ENCODE measurements at regions not wholly inside any gene's neighbourhood (a gene's known extent, or its start where the extent isn't known, plus 50 kb on each side); places are given as distances from the start of the nearest gene placed in this dataset.
A peak's percentile ranks its signal among the peaks of the same experiment; 100 is the strongest.
"Not testable (repeated sequence)": the region's sequence is repeated elsewhere in the genome, so short reads cannot be mapped to it uniquely, and the experiment has no call there.

DNA sequence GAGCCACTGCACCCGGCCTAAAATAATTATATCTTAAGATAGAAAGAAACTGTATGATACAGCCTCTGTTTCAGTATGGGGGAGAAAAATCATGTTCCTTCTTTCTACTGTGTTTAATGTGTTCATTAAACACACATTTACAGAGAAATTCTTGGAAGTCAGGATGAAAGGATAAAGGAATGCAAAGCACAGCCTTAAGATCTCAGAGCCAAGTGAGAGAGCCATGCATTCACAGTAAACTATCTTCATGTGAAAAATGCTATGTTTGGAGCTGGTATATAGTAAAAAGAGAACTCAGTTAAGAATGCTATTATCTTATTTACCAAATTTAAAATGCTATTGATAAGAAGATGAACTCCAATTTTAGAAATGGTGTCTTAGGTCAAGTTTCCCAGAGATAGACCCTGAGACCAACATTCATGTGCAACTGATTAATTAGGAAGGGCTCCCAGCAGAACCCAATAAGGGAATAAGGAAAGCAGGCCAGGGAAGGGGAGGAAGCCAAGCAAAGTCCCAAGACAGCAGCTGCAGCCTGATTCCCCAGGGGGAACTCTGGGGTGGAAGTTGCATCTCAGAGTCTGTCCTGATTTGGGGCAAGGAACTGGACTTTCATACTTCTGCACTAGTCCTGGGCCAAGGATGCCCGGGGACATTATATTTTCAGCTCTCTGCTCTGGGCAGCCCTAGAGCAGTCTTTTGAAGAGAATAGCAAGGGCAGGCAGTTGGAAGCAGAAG lies 130.0 kb upstream of the ZNF648 start:
- FAIRE-seq: no peak

DNA sequence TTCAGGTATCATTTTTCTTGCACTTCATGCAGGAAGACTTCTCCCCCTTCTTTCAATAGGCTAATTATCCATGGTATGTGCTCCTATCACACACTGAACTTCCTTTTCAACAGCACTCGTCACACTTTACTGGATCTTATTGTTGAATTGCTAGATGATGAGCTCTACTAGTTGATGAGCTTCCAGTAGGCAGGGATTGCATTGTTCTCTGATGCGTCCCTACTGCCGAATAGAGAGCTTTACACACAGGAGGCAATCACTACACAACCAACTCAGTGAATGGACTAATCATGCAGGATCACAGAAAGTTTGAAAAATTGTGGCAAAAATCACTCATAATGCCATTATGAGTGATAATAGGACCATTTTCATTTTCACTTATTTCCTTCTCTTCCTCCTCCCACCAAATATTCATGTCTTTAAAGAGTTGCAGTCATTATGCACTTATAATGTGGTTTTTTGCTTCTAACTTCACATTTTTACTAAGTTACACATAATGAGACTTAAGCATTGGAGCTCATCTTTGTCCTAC lies 128.1 kb upstream of the ZNF648 start:
- FAIRE-seq: no peak

DNA sequence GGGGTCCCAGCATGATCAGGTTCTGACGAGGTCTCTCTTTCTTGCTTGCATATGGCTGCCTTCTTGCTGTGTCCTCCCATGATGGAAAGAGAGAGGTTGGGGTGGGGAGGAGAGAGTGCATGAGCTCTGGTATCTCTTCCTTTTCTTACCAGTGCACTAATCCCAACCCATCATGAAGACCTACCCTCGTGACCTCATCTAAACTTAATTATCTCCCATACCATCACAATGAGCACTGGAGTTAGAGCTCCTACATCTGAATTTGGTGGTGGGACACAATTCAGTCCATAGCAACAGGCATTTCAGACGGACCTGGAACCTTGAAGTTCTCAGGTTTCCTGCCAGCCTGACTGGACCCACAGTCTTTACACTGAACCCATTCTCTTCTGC lies 125.2 kb upstream of the ZNF648 start:
- FAIRE-seq: no peak

DNA sequence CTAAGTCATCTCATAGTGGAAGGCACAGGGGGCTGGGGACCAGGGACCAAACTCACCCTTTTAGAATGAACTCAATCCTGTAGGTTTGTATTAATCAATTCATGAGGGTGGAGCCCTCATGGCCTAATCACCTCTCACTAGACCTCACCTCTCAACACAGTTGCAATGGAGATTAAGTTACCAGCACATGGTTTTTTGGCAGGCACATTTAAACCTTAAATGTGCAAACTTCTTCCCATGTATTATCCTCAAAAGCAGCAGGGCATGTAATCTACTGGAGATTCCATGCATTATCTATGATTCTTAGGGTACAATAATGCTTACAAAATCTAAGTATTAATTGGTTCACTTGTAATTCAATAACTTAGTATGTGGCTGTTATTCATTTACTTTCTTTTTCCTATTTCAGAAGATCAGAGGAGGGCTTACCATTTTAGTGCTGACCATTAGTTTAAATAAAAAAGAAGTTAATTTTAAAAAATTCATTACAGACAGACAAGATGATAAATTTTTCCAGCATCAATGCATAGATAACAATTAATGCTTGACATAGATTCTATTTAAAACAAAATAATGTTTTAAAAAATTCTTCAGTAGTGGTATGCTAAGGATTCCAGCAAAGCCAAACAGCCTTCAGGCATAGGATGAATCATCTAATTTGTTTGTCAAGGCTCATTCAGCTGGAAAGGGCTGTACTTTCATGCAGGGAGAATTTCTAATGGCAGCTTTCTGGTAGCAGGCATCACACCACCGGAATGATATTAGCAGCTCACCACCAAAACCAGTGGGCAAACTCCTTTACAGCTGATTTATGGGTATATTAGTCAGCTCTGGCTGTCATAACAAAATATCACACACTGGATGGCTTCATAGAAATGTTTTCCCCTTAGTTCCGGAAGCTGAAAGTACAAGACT lies 124.6 kb upstream of the ZNF648 start:
- no peak for FAIRE-seq

DNA sequence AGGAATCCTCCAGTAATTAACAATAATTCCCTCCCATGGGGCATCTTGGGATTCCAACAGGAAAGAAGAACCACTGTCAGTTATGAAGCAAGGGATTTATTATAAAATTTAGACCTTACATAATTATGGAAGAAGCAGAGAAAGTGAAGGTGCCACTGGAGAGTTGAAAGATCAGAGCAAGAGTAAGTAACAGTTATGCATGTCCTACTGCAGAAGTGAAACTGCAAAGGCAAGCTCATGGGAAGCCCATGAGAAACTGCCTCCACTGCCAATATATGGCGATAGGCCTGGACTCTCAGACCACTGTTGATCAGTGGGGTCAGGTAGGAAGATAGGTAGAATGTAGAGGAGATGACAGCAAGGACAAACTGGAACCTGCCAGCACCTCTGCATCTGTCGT lies 123.6 kb upstream of the ZNF648 start:
- no peak for FAIRE-seq

DNA sequence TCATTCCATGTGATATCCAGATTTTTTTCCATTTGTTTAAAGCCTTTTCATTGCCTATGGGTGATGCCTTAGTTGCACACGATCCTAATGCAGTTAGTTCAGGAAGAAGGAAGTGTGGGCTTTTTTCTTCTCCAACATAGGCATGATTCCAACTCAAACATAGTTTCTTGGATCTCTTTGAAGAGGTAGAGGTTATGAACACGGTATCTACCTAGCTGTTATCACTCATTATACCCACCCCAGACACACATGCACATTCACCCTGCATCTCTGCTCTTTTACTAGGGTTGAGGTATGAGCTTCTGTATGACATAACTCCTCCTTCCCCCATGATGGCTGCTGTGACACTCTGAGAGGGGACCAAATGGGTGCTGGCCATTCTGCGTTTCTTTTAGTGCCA lies 122.1 kb upstream of the ZNF648 start:
- no peak for FAIRE-seq

DNA sequence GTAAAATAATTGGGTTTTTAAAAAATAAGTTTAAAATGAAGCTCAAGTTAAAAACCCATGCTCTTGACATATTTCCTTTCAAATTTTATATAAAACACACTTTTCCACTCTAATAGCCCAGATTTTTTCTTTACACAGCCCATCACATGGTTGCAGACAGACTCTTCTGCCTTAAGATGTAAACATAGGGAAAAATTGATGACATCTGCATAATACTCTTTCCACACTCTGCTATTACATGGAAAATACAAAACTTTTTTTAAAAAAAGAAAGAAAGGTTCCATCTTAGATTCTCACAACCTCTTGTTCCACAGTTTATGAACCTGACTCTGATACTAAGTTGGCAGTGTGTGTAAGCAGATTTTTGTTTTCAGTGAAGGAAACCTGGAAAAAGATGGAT lies 120.8 kb upstream of the ZNF648 start:
- FAIRE-seq: no peak

DNA sequence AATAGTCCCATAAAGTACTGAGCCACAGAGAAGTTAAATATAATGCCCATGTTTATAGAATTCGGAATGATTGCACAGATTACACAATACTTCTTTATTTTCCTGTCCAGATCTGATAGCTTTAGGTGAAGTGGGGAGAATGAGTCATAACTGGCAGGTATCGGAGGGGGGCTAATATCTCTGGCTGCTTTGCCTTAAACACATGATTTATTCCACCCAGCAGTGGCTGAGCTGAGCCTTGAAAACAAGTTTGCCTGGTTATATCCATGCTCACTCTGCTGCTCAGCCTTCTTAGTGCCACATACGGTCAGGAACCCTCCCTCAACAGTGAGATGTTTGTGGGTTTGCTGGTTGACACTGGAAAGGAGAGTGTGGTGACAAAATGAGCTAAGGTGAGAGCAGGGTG lies 119.7 kb upstream of the ZNF648 start:
- FAIRE-seq: no peak

DNA sequence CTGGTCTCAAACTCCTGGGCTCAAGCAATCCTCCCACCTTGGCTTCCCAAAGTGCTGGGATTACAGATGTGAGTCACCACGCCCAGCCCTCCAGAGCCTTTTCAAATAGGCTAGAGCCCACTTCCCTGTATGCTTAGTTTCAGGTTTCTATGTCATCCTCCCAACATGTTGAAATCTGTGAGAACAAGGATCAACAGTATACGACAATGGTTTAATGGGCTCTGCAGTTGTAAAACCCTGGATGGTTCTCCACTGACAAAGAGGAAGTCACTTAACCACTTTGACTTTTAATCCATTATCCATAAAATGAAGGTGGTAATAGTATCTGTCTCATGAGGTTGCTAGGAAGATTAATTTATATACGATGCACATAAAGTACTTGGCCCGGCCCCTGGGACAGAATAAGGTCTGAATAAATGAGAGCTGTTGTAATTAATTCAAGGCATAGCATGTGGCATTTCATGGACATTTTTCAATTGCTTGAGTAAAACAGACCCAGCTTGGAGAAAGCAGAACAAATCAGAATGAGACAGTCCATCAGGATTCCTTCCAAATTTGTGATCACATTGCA lies 113.9 kb upstream of the ZNF648 start:
- no peak for FAIRE-seq

DNA sequence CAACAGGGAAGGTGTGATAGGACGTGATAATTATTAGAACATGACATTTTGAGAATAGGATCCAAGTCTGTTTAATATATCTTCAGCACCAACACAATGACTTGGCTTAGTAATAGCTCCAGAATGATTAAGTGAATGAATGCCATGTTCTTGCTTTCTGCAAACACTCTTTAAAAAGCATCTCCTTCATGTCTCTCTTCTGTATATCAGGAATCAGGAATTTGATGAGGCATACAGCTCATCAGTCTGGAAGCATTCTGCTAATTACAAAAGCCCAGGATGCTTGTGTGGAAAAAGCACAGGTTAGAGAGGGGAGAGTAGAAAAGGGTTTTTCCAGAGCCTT lies 113.0 kb upstream of the ZNF648 start:
- no peak for FAIRE-seq

DNA sequence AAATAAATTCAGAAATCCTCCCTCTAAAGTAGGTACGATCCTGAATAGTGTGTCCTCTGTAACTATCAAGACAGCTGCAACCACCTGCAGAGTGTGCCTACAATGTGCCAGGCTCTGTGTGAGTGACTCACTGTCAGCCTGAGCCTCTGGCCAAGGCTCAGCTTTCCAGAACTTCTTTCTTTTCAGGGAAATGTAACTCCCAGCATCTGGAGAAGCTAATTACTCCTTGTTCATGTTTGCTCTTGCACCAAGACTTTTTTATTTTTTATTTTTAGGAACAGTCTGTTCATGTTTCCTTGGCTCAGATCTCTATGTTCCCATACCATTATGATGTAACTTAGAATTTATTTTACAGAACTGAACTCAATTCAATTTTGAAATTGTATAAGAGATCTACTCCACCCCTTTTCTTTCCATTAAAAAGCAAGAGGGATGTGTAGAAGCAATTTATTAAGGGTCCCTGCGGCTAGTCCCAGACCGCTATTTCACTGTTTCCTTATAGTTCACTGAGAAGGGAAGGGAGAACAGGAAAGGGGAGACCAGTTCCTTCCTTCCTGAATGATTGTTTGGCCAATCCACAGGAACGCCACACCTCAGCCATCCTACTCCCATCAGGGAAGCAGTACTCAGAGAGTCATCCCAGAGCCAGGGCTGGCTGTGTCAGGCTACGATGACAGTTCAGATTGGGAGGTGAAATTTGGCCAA lies 112.4 kb upstream of the ZNF648 start:
- no peak for FAIRE-seq

DNA sequence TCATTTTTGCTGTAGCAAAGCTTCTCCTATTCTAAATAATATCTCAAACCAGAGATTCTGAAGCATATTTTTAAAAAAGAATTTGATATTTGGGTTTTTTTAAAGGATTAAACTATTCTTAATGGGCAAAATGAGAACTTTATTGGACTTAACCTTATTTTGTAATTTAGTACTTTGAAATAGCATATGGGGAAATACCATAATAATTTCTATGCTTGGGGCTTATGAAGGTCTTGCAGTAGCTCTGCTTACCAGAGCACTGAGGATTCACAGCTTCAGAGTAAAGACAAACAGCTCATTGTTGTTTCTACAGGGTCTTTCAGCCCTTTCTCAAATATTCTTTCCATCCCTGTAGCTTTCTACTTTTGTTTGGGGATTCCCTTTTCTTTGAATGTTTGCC lies 111.2 kb upstream of the ZNF648 start:
- FAIRE-seq: no peak

DNA sequence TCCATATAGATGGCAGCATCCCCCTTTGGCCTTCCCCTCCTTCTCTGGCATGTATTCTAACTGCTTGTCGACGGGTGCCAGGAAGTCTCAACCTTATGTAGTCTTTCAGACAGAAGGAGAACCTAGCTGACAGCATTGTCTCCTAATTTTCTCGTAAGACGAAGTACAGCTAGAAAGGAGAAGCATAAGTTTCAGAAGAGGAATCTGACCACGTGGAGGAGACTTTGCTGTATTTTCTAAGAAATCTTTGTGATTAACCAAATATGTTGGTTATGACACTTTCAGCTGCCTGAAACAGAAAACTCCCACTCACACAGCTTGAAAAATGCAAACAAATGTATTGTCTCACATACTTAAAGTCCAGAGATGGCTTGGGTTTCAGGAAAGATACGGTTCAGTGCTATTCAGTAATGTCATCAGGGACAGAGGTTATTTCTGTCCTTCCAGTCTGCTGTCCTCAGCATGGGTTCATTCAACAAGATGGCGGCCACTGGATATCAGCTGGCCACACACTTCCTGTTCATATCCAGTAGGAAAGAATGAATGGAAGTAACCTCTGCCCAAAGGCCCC lies 109.5 kb upstream of the ZNF648 start:
- FAIRE-seq: no peak

DNA sequence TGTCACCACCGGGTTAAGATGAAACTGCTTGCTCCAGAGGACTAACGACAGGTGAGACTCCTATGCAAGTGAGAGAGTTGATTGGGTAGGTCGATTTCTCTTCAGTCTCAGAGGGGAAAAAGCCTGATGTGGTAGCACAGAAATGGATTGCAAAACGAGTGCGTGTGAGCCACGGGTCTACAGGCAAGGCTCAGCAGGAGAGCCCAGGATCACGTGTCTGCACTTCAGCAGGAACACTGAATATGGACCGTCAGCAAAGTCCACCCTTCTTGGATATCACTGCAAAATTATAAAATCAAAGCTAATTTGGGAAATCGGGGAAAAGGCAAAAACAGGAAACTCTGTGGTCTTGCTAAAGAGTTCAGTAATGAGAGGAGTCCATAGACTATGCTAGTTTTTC lies 107.7 kb upstream of the ZNF648 start:
- no peak for FAIRE-seq

DNA sequence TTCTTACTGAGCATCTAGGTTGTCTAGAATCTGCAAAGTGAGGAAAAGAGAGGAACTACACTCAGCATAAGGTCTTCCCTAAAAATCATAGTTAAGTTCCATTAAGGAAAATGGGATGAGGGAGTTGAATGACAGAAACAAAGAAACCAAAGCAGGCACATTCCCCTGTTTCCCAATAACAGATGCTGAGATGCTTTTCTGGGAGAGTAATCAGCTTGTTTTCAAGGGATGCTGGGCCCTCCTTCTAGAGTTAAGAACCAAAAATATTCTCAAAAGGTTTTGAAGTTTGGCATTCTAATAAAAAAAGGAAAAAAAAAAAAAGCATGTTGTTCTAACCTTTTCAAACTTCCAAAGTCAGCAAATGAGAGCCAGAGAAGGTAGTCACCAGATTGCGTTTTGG lies 105.2 kb upstream of the ZNF648 start:
- FAIRE-seq: no peak

DNA sequence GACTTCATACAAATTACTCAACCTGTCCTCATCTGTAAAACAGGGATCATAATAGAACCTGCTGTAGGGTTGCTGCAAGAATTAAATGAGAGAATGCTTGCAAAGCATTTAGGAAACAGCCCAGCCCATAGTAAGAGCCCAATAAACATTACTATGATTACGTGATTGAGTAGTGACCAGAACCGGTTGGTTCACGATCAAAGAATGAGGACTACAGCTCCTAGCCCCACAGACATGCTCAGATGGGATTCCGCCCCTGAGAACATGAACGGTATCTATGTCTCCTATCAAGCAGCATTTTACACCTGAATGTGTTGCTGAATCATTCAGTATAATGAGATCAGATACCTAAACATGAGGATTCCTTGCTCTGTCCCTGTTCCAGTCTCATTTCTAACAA lies 104.8 kb upstream of the ZNF648 start:
- FAIRE-seq: no peak

DNA sequence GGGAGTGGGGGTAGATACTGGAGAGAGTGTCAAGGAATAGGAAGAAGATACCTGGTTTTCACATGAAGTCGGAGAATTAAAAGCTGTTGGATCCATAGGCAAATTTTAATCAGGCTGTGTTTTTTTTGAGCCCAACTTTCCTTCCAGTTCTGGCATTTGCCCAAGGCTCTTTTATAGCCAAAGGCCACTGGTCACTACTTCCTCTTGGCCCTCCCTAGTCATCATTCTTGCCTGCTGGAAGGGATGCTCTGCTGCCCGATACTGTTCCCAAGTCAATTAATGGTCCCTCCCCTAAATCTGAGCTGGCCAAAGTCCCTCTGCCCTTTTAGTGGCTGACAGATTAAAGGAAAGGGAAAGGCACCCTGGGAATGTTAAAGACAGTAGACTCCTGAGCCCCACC lies 102.8 kb upstream of the ZNF648 start:
- no peak for FAIRE-seq

DNA sequence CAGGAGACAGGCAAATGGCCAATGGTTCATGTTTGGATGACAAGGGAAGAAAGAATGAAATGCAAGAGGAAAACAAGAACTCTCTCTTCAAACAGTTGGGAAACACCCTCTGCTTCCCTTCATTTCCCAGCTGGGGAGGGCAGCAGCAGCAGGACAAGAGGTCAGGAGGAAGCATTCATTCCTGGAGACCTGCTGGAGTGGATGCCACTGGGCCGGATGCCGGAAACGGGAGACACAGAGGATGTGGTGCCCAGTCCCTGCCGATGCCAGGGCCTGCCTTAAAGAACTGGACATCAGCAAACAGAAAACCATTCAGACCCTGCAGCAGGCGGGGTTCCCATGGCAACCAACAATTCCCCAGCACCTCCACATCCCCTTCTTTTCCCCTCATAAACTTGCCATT lies 102.3 kb upstream of the ZNF648 start:
- no peak for FAIRE-seq

DNA sequence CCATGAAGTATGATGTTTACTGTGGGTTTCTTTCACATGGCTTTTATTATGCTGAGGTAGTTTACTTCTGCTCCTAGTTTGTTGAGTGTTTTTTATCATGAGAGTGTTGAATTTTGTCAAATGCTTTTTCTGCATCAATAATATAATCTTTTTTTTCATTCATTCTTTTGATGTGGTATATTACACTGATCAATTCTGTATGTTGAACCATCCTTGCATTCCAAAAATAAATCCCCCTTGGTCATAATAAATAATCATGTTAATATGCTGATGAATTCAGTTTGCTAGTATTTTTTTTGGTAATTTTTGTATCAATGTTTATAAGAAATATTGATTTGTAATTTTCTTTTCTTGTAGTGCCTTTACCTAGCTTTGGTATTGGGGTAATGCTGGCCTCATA lies 97.9 kb upstream of the ZNF648 start:
- FAIRE-seq: peak; percentile 52

DNA sequence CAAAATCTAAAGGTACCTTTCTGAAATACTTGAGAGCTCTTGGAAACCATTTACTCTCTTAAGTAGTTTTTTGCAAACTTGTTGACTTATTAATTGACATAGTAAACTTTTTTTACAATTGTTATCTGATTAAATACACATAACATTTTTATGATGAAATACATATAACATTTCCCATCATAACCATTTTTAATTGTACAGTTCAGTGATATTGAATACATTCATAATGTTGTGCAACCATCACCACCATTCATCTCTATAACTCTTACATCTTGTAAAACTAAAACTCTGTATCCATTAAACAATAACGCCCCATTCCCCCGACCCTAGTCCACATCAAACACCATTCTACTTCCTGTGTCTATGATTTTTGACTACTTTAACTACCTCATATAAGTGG lies 95.7 kb upstream of the ZNF648 start:
- FAIRE-seq: peak; percentile 60

DNA sequence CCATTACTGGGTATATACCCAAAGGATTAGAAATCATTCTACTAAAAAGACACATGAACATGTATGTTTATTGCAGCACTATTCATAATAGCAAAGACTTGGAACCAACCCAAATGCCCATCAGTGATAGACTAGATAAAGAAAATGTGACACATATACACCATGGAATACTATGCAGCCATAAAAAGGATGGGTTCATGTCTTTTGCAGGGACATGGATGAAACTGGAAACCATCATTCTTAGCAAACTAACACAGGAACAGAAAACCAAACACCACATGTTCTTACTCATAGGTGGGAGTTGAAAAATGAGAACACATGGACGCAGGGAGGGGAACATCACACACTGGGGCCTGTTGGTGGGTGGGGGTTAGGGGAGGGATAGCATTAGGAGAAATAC lies 92.9 kb upstream of the ZNF648 start:
- FAIRE-seq: not testable (repeated sequence)

DNA sequence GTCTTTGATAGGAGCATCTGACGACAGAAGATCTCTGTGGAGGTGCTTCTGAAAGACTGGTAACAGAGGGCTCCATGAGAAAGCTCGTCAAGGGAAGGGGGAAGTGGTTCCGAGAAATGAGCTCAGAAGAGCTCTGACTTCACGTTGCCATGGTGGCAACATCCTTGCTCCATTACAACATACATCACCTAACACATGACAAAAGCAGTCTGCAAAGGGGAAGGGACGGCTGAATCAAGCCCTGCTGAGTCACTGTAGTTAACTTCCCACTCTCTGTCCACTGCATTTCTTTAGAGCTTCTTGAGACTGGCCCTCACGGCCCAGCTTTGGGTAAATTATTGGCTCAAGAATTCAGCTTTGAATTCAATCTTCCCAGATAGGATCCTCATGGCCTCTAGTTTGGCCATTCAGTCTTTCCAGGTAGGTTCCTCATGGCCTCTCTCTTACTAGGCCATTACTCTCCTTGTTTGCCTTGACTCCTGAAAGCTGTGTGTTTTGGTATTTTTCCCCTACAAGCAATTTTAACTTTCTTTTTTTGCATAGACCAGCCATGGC lies 88.0 kb upstream of the ZNF648 start:
- no peak for FAIRE-seq

DNA sequence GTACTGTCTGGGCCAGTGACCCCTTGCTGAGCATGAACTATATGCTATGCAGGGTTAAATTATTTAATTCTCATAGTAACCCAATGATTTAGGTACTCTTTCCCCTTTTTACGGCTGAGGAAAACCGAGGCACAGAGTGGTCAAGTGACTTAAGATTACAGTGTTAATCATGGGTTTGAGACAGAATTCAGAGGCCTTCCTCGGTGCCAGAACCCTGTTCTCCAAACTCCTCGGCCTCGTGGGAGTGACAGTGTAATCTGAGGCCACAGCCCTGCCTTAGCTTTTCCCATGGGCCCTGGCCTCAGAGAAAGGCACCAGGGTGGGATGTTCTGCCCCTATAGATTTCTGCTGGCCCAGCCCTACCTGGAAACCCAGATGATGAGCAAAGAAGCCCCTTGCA lies 86.4 kb upstream of the ZNF648 start:
- no peak for FAIRE-seq

Measured in TTC549 (cell line).